ENCODE measurements at regions not wholly inside any gene's neighbourhood (a gene's known extent, or its start where the extent isn't known, plus 50 kb on each side); places are given as distances from the start of the nearest gene placed in this dataset.

GRCh38 chr20:22929661-22930060 lies 105.5 kb upstream of the SSTR4 start:
- peaks cover 42% of the 10 kb centered on the region for H3K27me3 ChIP-seq (ENCODE audit: insufficient read depth, low read length)
- H2AFZ ChIP-seq (ENCODE audit: low read length, unreplicated experiment), result no peak overlapping the region

GRCh38 chr20:22931653-22932608 lies 103.2 kb upstream of the SSTR4 start:
- no peak overlapping the region for H3K27ac ChIP-seq (ENCODE audit: low read depth, low read length)
- H3K79me2 ChIP-seq (ENCODE audit: control insufficient read depth, insufficient read depth, low read length, unreplicated experiment), result no peaks in the 10 kb centered on the region
- H2AFZ ChIP-seq (ENCODE audit: low read length, unreplicated experiment), result no peak overlapping the region
- H3K27me3 ChIP-seq (ENCODE audit: insufficient read depth, low read length), result peaks cover 26% of the 10 kb centered on the region; the same call in 1 of the 2 replicates
- H3K4me3 ChIP-seq (ENCODE audit: low read depth, low read length), result no peak overlapping the region
- no peaks in the 10 kb centered on the region for H3K36me3 ChIP-seq (ENCODE audit: insufficient read depth, low read length)
- H3K4me1 ChIP-seq (ENCODE audit: control insufficient read depth, insufficient read depth, low read length, unreplicated experiment), result no peaks in the 10 kb centered on the region

More at GRCh38 chr20:22929661-22930060, 105.5 kb upstream of the SSTR4 start:
- Histone ChIP-seq H3K36me3 (ENCODE audit: insufficient read depth, low read length) (no peaks in the 10 kb centered on the region), H3K4me1 (ENCODE audit: control insufficient read depth, insufficient read depth, low read length, unreplicated experiment) (no peaks in the 10 kb centered on the region), H3K79me2 (ENCODE audit: control insufficient read depth, insufficient read depth, low read length, unreplicated experiment) (no peaks in the 10 kb centered on the region), H3K27ac (ENCODE audit: low read depth, low read length) (no peak overlapping the region), H3K4me3 (ENCODE audit: low read depth, low read length) (no peak overlapping the region)

GRCh38 chr20:22939181-22939580 lies 95.9 kb upstream of the SSTR4 start:
- no peaks in the 10 kb centered on the region for H3K79me2 ChIP-seq (ENCODE audit: control insufficient read depth, insufficient read depth, low read length, unreplicated experiment)
- no peak overlapping the region for H2AFZ ChIP-seq (ENCODE audit: low read length, unreplicated experiment)
- no peaks in the 10 kb centered on the region for H3K4me1 ChIP-seq (ENCODE audit: control insufficient read depth, insufficient read depth, low read length, unreplicated experiment)
- no peak overlapping the region for H3K27ac ChIP-seq (ENCODE audit: low read depth, low read length)
- H3K4me3 ChIP-seq (ENCODE audit: low read depth, low read length), result no peak overlapping the region
- peaks cover 4% of the 10 kb centered on the region; the same call in 1 of the 2 replicates for H3K27me3 ChIP-seq (ENCODE audit: insufficient read depth, low read length)
- H3K36me3 ChIP-seq (ENCODE audit: insufficient read depth, low read length), result no peaks in the 10 kb centered on the region

GRCh38 chr20:22940350-22940749 lies 94.8 kb upstream of the SSTR4 start:
- Histone ChIP-seq H3K4me3 (ENCODE audit: low read depth, low read length) (no peak overlapping the region), H3K36me3 (ENCODE audit: insufficient read depth, low read length) (no peaks in the 10 kb centered on the region), H2AFZ (ENCODE audit: low read length, unreplicated experiment) (no peak overlapping the region), H3K4me1 (ENCODE audit: control insufficient read depth, insufficient read depth, low read length, unreplicated experiment) (no peaks in the 10 kb centered on the region), H3K27ac (ENCODE audit: low read depth, low read length) (no peak overlapping the region), H3K79me2 (ENCODE audit: control insufficient read depth, insufficient read depth, low read length, unreplicated experiment) (no peaks in the 10 kb centered on the region), H3K27me3 (ENCODE audit: insufficient read depth, low read length) (peaks cover 1% of the 10 kb centered on the region; the same call in 1 of the 2 replicates)

- H3K27ac ChIP-seq (ENCODE audit: low read depth, low read length), result no peak overlapping the region
- no peaks in the 10 kb centered on the region for H3K27me3 ChIP-seq (ENCODE audit: insufficient read depth, low read length)
- H3K79me2 ChIP-seq (ENCODE audit: control insufficient read depth, insufficient read depth, low read length, unreplicated experiment), result no peaks in the 10 kb centered on the region
- H3K4me3 ChIP-seq (ENCODE audit: low read depth, low read length), result no peak overlapping the region
- no peaks in the 10 kb centered on the region for H3K4me1 ChIP-seq (ENCODE audit: control insufficient read depth, insufficient read depth, low read length, unreplicated experiment)
- no peaks in the 10 kb centered on the region for H3K36me3 ChIP-seq (ENCODE audit: insufficient read depth, low read length)
- H2AFZ ChIP-seq (ENCODE audit: low read length, unreplicated experiment), result no peak overlapping the region
Observed at GRCh38 chr20:22941550-22941949, 93.6 kb upstream of the SSTR4 start.

- Histone ChIP-seq H3K79me2 (ENCODE audit: control insufficient read depth, insufficient read depth, low read length, unreplicated experiment) (no peaks in the 10 kb centered on the region), H3K36me3 (ENCODE audit: insufficient read depth, low read length) (no peaks in the 10 kb centered on the region), H3K4me3 (ENCODE audit: low read depth, low read length) (no peak overlapping the region), H3K27ac (ENCODE audit: low read depth, low read length) (no peak overlapping the region), H2AFZ (ENCODE audit: low read length, unreplicated experiment) (no peak overlapping the region), H3K4me1 (ENCODE audit: control insufficient read depth, insufficient read depth, low read length, unreplicated experiment) (no peaks in the 10 kb centered on the region), H3K27me3 (ENCODE audit: insufficient read depth, low read length) (0 out of 2 replicates have a peak, but pooled peaks cover 3% of the 10 kb centered on the region)
Observed at GRCh38 chr20:22942742-22943141, 92.4 kb upstream of the SSTR4 start.

- 0 out of 2 replicates have a peak, but pooled peaks cover 3% of the 10 kb centered on the region for H3K27me3 ChIP-seq (ENCODE audit: insufficient read depth, low read length)
Observed at GRCh38 chr20:22944062-22944461, 91.0 kb upstream of the SSTR4 start.

GRCh38 chr20:22944936-22945335 lies 90.2 kb upstream of the SSTR4 start:
- Histone ChIP-seq H3K4me3 (ENCODE audit: low read depth, low read length) (no peak overlapping the region), H3K79me2 (ENCODE audit: control insufficient read depth, insufficient read depth, low read length, unreplicated experiment) (no peaks in the 10 kb centered on the region), H3K27me3 (ENCODE audit: insufficient read depth, low read length) (0 out of 2 replicates have a peak, but pooled peaks cover 3% of the 10 kb centered on the region), H2AFZ (ENCODE audit: low read length, unreplicated experiment) (no peak overlapping the region), H3K36me3 (ENCODE audit: insufficient read depth, low read length) (no peaks in the 10 kb centered on the region), H3K4me1 (ENCODE audit: control insufficient read depth, insufficient read depth, low read length, unreplicated experiment) (no peaks in the 10 kb centered on the region), H3K27ac (ENCODE audit: low read depth, low read length) (no peak overlapping the region)

More at GRCh38 chr20:22944062-22944461, 91.0 kb upstream of the SSTR4 start:
- no peak overlapping the region for H3K4me3 ChIP-seq (ENCODE audit: low read depth, low read length)
- no peaks in the 10 kb centered on the region for H3K36me3 ChIP-seq (ENCODE audit: insufficient read depth, low read length)
- H3K4me1 ChIP-seq (ENCODE audit: control insufficient read depth, insufficient read depth, low read length, unreplicated experiment), result no peaks in the 10 kb centered on the region
- no peaks in the 10 kb centered on the region for H3K79me2 ChIP-seq (ENCODE audit: control insufficient read depth, insufficient read depth, low read length, unreplicated experiment)
- no peak overlapping the region for H2AFZ ChIP-seq (ENCODE audit: low read length, unreplicated experiment)
- H3K27ac ChIP-seq (ENCODE audit: low read depth, low read length), result no peak overlapping the region

GRCh38 chr20:22946596-22946995 lies 88.5 kb upstream of the SSTR4 start:
- 0 out of 2 replicates have a peak, but pooled peaks cover 3% of the 10 kb centered on the region for H3K27me3 ChIP-seq (ENCODE audit: insufficient read depth, low read length)

GRCh38 chr20:22949331-22950109 lies 85.6 kb upstream of the SSTR4 start:
- no peaks in the 10 kb centered on the region for H3K79me2 ChIP-seq (ENCODE audit: control insufficient read depth, insufficient read depth, low read length, unreplicated experiment)

More at GRCh38 chr20:22946596-22946995, 88.5 kb upstream of the SSTR4 start:
- no peaks in the 10 kb centered on the region for H3K4me1 ChIP-seq (ENCODE audit: control insufficient read depth, insufficient read depth, low read length, unreplicated experiment)
- no peak overlapping the region for H2AFZ ChIP-seq (ENCODE audit: low read length, unreplicated experiment)
- no peak overlapping the region for H3K27ac ChIP-seq (ENCODE audit: low read depth, low read length)
- H3K79me2 ChIP-seq (ENCODE audit: control insufficient read depth, insufficient read depth, low read length, unreplicated experiment), result no peaks in the 10 kb centered on the region
- H3K36me3 ChIP-seq (ENCODE audit: insufficient read depth, low read length), result no peaks in the 10 kb centered on the region
- no peak overlapping the region for H3K4me3 ChIP-seq (ENCODE audit: low read depth, low read length)

More at GRCh38 chr20:22949331-22950109, 85.6 kb upstream of the SSTR4 start:
- H3K27me3 ChIP-seq (ENCODE audit: insufficient read depth, low read length), result 0 out of 2 replicates have a peak, but pooled peaks cover 3% of the 10 kb centered on the region
- no peaks in the 10 kb centered on the region for H3K4me1 ChIP-seq (ENCODE audit: control insufficient read depth, insufficient read depth, low read length, unreplicated experiment)
- no peak overlapping the region for H3K4me3 ChIP-seq (ENCODE audit: low read depth, low read length)
- H2AFZ ChIP-seq (ENCODE audit: low read length, unreplicated experiment), result no peak overlapping the region
- no peak overlapping the region for H3K27ac ChIP-seq (ENCODE audit: low read depth, low read length)
- no peaks in the 10 kb centered on the region for H3K36me3 ChIP-seq (ENCODE audit: insufficient read depth, low read length)
